Aorta (tissue), 5 donors: ENCODE measurements at regions not wholly inside any gene's neighbourhood (a gene's known extent, or its start where the extent isn't known, plus 50 kb on each side); places are given as distances from the start of the nearest gene placed in this dataset.
"Not testable (repeated sequence)": the region's sequence is repeated elsewhere in the genome, so short reads cannot be mapped to it uniquely, and the experiment has no call there.

Experiments used
- ATAC-seq: fragments of 200-7000 bp; cut with Tn5 transposase; one replicate; pipeline ENCODE4 v1.9.1; 2022; ENCODE audit warnings: moderate library complexity; ENCODE audit not compliant: low FRiP score
- DNase-seq, 2 donors: peaks; one replicate each; pipeline ENCODE4 v3.0.0-alpha.2; 2020
- H3K27ac ChIP-seq, 2 donors: one replicate each; pipeline ENCODE4 v1.5.1; 2013; ENCODE audit warnings: low read length in 2 of 2, mild to moderate bottlenecking in 2 of 2, moderate library complexity in 2 of 2, control low read depth in 1 of 2, inconsistent platforms in 1 of 2, low read depth in 1 of 2
- H3K27me3 ChIP-seq, 2 donors: one replicate each; pipeline ENCODE4 v1.6.1; 2013; ENCODE audit warnings: control low read depth in 1 of 2, low read length in 1 of 2, mild to moderate bottlenecking in 1 of 2, moderate library complexity in 1 of 2; ENCODE audit not compliant: insufficient read depth in 2 of 2, control insufficient read depth in 1 of 2
- H3K36me3 ChIP-seq, 2 donors: one replicate each; pipeline ENCODE4 v1.6.1; 2013; ENCODE audit warnings: control low read depth in 1 of 2, low read length in 1 of 2, mild to moderate bottlenecking in 1 of 2; ENCODE audit not compliant: insufficient read depth in 2 of 2, control insufficient read depth in 1 of 2
- H3K4me1 ChIP-seq, 2 donors: one replicate each; pipeline ENCODE4 v1.6.1; 2013; ENCODE audit warnings: low read length in 2 of 2, control low read depth in 1 of 2, mild to moderate bottlenecking in 1 of 2, moderate library complexity in 1 of 2; ENCODE audit not compliant: insufficient read depth in 2 of 2, control insufficient read depth in 1 of 2
- H3K4me3 ChIP-seq, 2 donors: one replicate each; pipeline ENCODE4 v1.5.1; 2013; ENCODE audit warnings: low read length in 2 of 2, control low read depth in 1 of 2, mild to moderate bottlenecking in 1 of 2
- H3K9me3 ChIP-seq: one replicate; pipeline ENCODE4 v1.6.1; 2013; ENCODE audit warnings: mild to moderate bottlenecking, low read length; ENCODE audit not compliant: control insufficient read depth
- WGBS, 2 donors: extraction: QIAGEN DNeasy Blood & Tissue Kit; methylation state at CpG; one replicate each; pipeline ENCODE4 v1.1.7; 2013; 5-methylcytosine and 5-hydroxymethylcytosine counted together
- intact Hi-C, 2 donors: fragments of 100-400 bp; cut with DNase I; formaldehyde crosslinking; loops; one replicate each; pipeline versions ENCODE4 v1.14.2 to v1.15.0; 2022
- donor health status: healthy with polysubstance abuse.
- donor health status: Bipolar disorder and iron deficiency.
- donor health status: DM: no; HTN: no; CAD: no.
- donor health status: DM: no; HTN: no; CAD: no.
- donor health status: DM: yes; HTN: yes; CAD: no.

GRCh38 chr4:179325181-179325580, 1882.9 kb upstream of the AGA start:
- DNase-seq, result no peak
- 89 to 90% methylated on average over 2 of the region's 2 CpGs for WGBS, 2 donors
- Histone ChIP-seq H3K4me1 (no peaks in the 10 kb centered on the region), H3K27ac (no peak overlapping the region), H3K4me3 (no peak overlapping the region), H3K9me3 (no peaks in the 10 kb centered on the region), H3K36me3 (no peaks in the 10 kb centered on the region), H3K27me3 (no peaks in the 10 kb centered on the region)
- intact Hi-C loops, result no loop called here
- ATAC-seq, result no peak

GRCh38 chr4:179328627-179329026, 1886.4 kb upstream of the AGA start:
- Histone ChIP-seq H3K4me3 (no peak overlapping the region), H3K4me1 (no peaks in the 10 kb centered on the region), H3K27ac (no peak overlapping the region), H3K27me3 (no peaks in the 10 kb centered on the region), H3K36me3 (no peaks in the 10 kb centered on the region), H3K9me3 (no peaks in the 10 kb centered on the region)
- intact Hi-C loops, result no loop called here
- DNase-seq, result no peak
- 77 to 83% methylated on average over 8 of the region's 8 CpGs for WGBS, 2 donors
- ATAC-seq, result no peak

- Histone ChIP-seq H3K27ac (no peak overlapping the region), H3K27me3 (no peaks in the 10 kb centered on the region), H3K4me1 (no peaks in the 10 kb centered on the region), H3K36me3 (no peaks in the 10 kb centered on the region), H3K4me3 (no peak overlapping the region), H3K9me3 (no peaks in the 10 kb centered on the region)
- intact Hi-C loops, result no loop called here
- ATAC-seq, result no peak
- DNase-seq, result no peak
- 44 to 46% methylated on average over 6 of the region's 6 CpGs for WGBS, 2 donors
Measured at GRCh38 chr4:179331362-179331761, 1889.1 kb upstream of the AGA start.

GRCh38 chr4:179344861-179345260, 1902.6 kb upstream of the AGA start:
- Histone ChIP-seq H3K36me3 (no peaks in the 10 kb centered on the region), H3K27ac (no peak overlapping the region), H3K4me3 (no peak overlapping the region), H3K27me3 (no peaks in the 10 kb centered on the region), H3K9me3 (no peaks in the 10 kb centered on the region), H3K4me1 (no peaks in the 10 kb centered on the region)
- no peak for ATAC-seq
- no peak for DNase-seq
- intact Hi-C loops, result no loop called here

GRCh38 chr4:179352221-179352620, 1910.0 kb upstream of the AGA start:
- Histone ChIP-seq H3K4me3 (no peak overlapping the region), H3K36me3 (no peaks in the 10 kb centered on the region), H3K9me3 (no peaks in the 10 kb centered on the region), H3K27ac (no peak overlapping the region), H3K4me1 (no peaks in the 10 kb centered on the region), H3K27me3 (no peaks in the 10 kb centered on the region)
- intact Hi-C loops, result no loop called here
- DNase-seq (no peak), ATAC-seq (no peak)
- 69 to 76% methylated on average over 2 of the region's 2 CpGs for WGBS, 2 donors

- Histone ChIP-seq H3K4me3 (no peak overlapping the region), H3K36me3 (no peaks in the 10 kb centered on the region), H3K27me3 (no peaks in the 10 kb centered on the region), H3K27ac (no peak overlapping the region), H3K4me1 (no peaks in the 10 kb centered on the region), H3K9me3 (no peaks in the 10 kb centered on the region)
- intact Hi-C loops, result no loop called here
- WGBS, 2 donors, result 5 to 8% methylated on average over 3 of the region's 3 CpGs
- DNase-seq (no peak), ATAC-seq (no peak)
Measured at GRCh38 chr4:179353786-179354185, 1911.5 kb upstream of the AGA start.

- H3K4me3 ChIP-seq, result no peak overlapping the region
- H3K27me3 ChIP-seq, result no peaks in the 10 kb centered on the region
- WGBS, 2 donors, result 59 to 63% methylated on average over 8 of the region's 8 CpGs
- intact Hi-C loops, result no loop called here
- DNase-seq, result no peak
- no peaks in the 10 kb centered on the region for H3K36me3 ChIP-seq
- no peaks in the 10 kb centered on the region for H3K9me3 ChIP-seq
- no peak for ATAC-seq
- no peak overlapping the region for H3K27ac ChIP-seq
- no peaks in the 10 kb centered on the region for H3K4me1 ChIP-seq
Measured at GRCh38 chr4:179361978-179362486, 1919.8 kb upstream of the AGA start.

GRCh38 chr4:179365932-179366331, 1923.7 kb upstream of the AGA start:
- ATAC-seq, H3K36me3 ChIP-seq, H3K4me3 ChIP-seq, H3K27me3 ChIP-seq, H3K27ac ChIP-seq, H3K9me3 ChIP-seq, H3K4me1 ChIP-seq, intact Hi-C loops, DNase-seq: not testable (repeated sequence)
- 96 to 97% methylated on average over 3 of the region's 3 CpGs for WGBS, 2 donors

- ATAC-seq, result no peak
- no peak overlapping the region for H3K27ac ChIP-seq
Measured at GRCh38 chr4:179372242-179372641, 1930.0 kb upstream of the AGA start.

More at GRCh38 chr4:179372242-179372641, 1930.0 kb upstream of the AGA start:
- H3K4me1 ChIP-seq, result no peaks in the 10 kb centered on the region
- intact Hi-C loops, result no loop called here
- H3K4me3 ChIP-seq, result no peak overlapping the region
- no peak for DNase-seq
- H3K27me3 ChIP-seq, result no peaks in the 10 kb centered on the region
- no peaks in the 10 kb centered on the region for H3K9me3 ChIP-seq
- WGBS, 2 donors, result 81 to 92% methylated on average over 1 of the region's 1 CpG
- no peaks in the 10 kb centered on the region for H3K36me3 ChIP-seq
